GM12891 (cell line): ENCODE measurements at regions not wholly inside any gene's neighbourhood (a gene's known extent, or its start where the extent isn't known, plus 50 kb on each side); places are given as distances from the start of the nearest gene placed in this dataset.

Experiments
- DNase-seq: peaks from one replicate; pipeline ENCODE4 v3.0.0; 2011; ENCODE audit warnings: low spot score; ENCODE audit not compliant: insufficient read length
- FAIRE-seq: peaks from 2 replicates; lab custom pipeline; 2011; peaks lifted over from hg19 to GRCh38; lab: Jason Lieb, UNC
- PAX5 ChIP-seq: IDR thresholded peaks from 2 replicates; pipeline ENCODE4 v1.6.1; 2011; ENCODE audit warnings: low read length, moderate library complexity, mild to moderate bottlenecking; ENCODE audit not compliant: insufficient read depth, severe bottlenecking
- POLR2A ChIP-seq: IDR thresholded peaks from 2 replicates; pipeline ENCODE4 v1.6.1; 2011; ENCODE audit warnings: low read depth, low read length, control low read depth
- POLR2AphosphoS5 ChIP-seq: IDR thresholded peaks from 2 replicates; pipeline ENCODE4 v1.6.1; 2011; ENCODE audit warnings: low read depth, low read length, control low read depth
- POU2F2 ChIP-seq: IDR thresholded peaks from 2 replicates; pipeline ENCODE4 v1.6.1; 2011; ENCODE audit warnings: low read depth, mild to moderate bottlenecking, control low read depth, low read length, moderate library complexity
- SPI1 ChIP-seq: IDR thresholded peaks from 2 replicates; pipeline ENCODE4 v1.6.1; 2011; ENCODE audit warnings: low read depth, low read length, control low read depth
- TAF1 ChIP-seq: IDR thresholded peaks from 2 replicates; pipeline ENCODE4 v1.6.1; 2011; ENCODE audit warnings: low read depth, low read length, control low read depth

GRCh38 chr6:120556491-120556890, 777.8 kb downstream of the TBC1D32 start:
- FAIRE-seq (no peak), DNase-seq (no peak)
- TF ChIP-seq TAF1: no peak
- TF ChIP-seq POU2F2: no peak
- no peak for TF ChIP-seq POLR2AphosphoS5
- TF ChIP-seq PAX5: no peak
- TF ChIP-seq POLR2A: no peak
- no peak for TF ChIP-seq SPI1

- FAIRE-seq: no peak
- TF ChIP-seq PAX5 (no peak), TAF1 (no peak), POLR2A (no peak), SPI1 (no peak), POU2F2 (no peak), POLR2AphosphoS5 (no peak)
Observed at GRCh38 chr6:120553353-120553752, 780.9 kb downstream of the TBC1D32 start.

DNA sequence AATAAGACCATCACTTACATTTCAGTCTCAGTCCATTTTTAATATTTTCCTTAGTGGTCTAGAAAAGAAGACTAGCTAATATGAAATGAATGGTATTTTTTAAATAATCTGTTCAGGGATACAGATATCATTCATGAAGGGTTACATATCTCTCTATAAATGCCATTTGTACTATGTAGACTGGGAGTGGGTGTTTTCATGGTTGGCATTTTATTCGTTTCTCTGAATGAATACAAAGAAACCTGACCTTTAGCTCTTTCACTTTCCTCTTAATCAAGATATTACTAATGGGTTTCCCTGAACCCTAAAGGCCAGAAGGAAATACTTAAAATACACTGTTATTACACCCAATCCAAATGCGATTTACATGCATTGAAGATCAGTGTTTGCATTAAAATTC, 788.9 kb downstream of the TBC1D32 start:
- TF ChIP-seq PAX5 (no peak), POLR2A (no peak), TAF1 (no peak), POLR2AphosphoS5 (no peak), SPI1 (no peak), POU2F2 (no peak)
- DNase-seq (no peak), FAIRE-seq (no peak)

More at GRCh38 chr6:120553353-120553752, 780.9 kb downstream of the TBC1D32 start:
- no peak for DNase-seq

DNA sequence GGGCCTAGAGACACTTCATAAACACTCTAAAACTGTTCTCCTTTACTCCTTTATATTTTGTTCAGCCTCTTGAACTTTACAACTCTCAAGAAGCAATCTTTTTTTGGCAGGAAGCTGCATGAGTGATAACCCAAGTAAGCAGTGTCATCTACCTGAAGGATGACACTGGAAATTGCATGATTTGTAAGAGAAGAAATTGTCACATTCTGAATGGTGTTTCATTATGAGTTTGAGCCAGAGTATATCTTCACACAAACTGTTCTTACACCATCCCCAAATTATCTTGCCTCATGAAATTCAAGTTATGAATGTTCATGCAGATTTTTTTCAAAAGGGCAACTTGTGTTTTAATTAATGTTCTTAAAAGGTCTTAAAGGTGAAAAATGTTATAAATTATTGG, 799.3 kb downstream of the TBC1D32 start:
- DNase-seq (no peak), FAIRE-seq (no peak)
- TF ChIP-seq PAX5: no peak
- no peak for TF ChIP-seq POLR2AphosphoS5
- no peak for TF ChIP-seq TAF1
- TF ChIP-seq SPI1: no peak
- TF ChIP-seq POLR2A: no peak
- TF ChIP-seq POU2F2: no peak

DNA sequence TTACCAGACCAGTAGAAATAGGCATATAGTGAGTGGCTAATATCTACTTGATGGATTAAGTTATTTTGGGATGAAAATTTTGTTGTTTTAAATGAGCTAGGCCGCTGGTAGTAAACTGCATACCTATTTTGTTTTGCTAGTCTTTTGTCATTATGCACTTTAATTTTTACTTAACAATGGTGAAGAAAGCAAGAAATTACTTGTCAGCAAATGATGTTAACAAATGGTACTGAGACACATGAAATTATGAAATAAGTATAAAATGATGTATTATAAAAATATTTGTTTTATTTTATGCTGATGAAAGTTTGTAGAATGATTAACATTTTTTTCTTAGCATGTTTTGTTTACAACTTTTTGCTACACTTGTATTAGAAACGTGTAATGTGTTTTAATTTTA, 807.7 kb downstream of the TBC1D32 start:
- FAIRE-seq (no peak), DNase-seq (no peak)
- TF ChIP-seq TAF1: no peak
- TF ChIP-seq POLR2AphosphoS5: no peak
- no peak for TF ChIP-seq POLR2A
- TF ChIP-seq POU2F2: no peak
- no peak for TF ChIP-seq PAX5
- no peak for TF ChIP-seq SPI1

GRCh38 chr6:120514544-120514943, 819.7 kb downstream of the TBC1D32 start:
- FAIRE-seq: no peak
- TF ChIP-seq SPI1: no peak
- TF ChIP-seq TAF1: no peak
- DNase-seq: no peak

- DNase-seq (no peak), FAIRE-seq (no peak)
- TF ChIP-seq POU2F2 (no peak), TAF1 (no peak), SPI1 (no peak), PAX5 (no peak), POLR2AphosphoS5 (no peak), POLR2A (no peak)
Observed at GRCh38 chr6:120511712-120512111, 822.6 kb downstream of the TBC1D32 start.

- no peak for FAIRE-seq
- DNase-seq: no peak
- TF ChIP-seq POLR2A (no peak), POU2F2 (no peak), TAF1 (no peak), PAX5 (no peak), POLR2AphosphoS5 (no peak), SPI1 (no peak)
Observed at GRCh38 chr6:120498711-120499110, 835.6 kb downstream of the TBC1D32 start.

DNA sequence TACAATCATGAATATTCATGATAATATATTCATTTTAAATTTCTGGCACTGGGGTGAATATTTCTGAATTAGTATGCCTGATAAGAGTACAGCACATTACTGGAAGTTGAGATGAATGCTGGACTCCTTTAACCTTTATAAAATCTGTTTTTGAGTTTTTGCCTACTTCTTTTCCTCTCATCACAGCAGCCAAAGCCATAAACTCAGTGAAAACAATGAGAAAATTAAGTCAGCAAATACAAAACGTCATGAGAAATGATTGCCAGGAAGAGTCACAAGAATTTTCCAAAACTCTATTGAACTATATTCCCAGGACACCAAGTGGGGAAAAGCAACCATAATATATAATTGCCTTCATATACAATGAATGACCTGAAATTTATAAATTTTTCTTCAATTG, 837.6 kb downstream of the TBC1D32 start:
- TF ChIP-seq POLR2A: no peak
- TF ChIP-seq SPI1: no peak
- TF ChIP-seq TAF1: no peak
- TF ChIP-seq PAX5: no peak
- TF ChIP-seq POU2F2: no peak
- FAIRE-seq (no peak), DNase-seq (no peak)

- FAIRE-seq: no peak
- TF ChIP-seq PAX5 (no peak), POLR2A (no peak), POU2F2 (no peak), POLR2AphosphoS5 (no peak), SPI1 (no peak), TAF1 (no peak)
- DNase-seq: no peak
Observed at GRCh38 chr6:120493505-120493904, 840.8 kb downstream of the TBC1D32 start.

DNA sequence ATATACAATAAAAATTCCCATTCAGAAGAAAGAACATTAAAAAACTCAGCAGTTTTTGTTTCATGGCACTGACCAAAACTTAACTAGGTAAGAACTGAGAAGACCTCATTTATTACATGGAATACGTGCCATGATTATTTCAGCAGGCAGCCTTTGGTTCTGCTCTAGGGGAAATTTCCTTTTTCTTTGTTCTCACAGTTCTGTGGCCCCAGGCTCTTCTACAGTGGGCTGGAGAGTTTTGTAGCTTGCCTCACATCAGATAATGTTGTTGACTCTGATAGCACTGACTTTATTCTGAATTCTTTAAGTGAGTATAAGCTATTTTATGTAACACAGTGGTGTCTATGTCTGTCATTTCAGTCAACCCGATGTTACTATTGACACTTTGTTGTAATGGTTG, 844.3 kb downstream of the TBC1D32 start:
- TF ChIP-seq SPI1 (no peak), TAF1 (no peak), PAX5 (no peak), POLR2AphosphoS5 (no peak), POLR2A (no peak), POU2F2 (no peak)
- FAIRE-seq (no peak), DNase-seq (no peak)
